ENCODE measurements at regions not wholly inside any gene's neighbourhood (a gene's known extent, or its start where the extent isn't known, plus 50 kb on each side); places are given as distances from the start of the nearest gene placed in this dataset.

GRCh38 chr10:91013985-91014384 is 93.1 kb upstream of the ANKRD1 start:
- H3K4me1 Mint-ChIP-seq, result peaks cover 5% of the 10 kb centered on the region
- H3K9me3 Mint-ChIP-seq, result no peaks in the 10 kb centered on the region
- H3K27me3 Mint-ChIP-seq, result peaks cover 8% of the 10 kb centered on the region
- no peak for ATAC-seq
- no peak overlapping the region for H3K27ac Mint-ChIP-seq
- no peaks in the 10 kb centered on the region for H3K36me3 Mint-ChIP-seq (ENCODE audit: low read depth)
- no peak overlapping the region for H3K4me3 Mint-ChIP-seq
- no peak for DNase-seq

- H3K4me1 Mint-ChIP-seq, result peaks cover 1% of the 10 kb centered on the region
- ATAC-seq (no peak), DNase-seq (no peak)
- H3K36me3 Mint-ChIP-seq (ENCODE audit: low read depth), result no peaks in the 10 kb centered on the region
- H3K27ac Mint-ChIP-seq, result no peak overlapping the region
- no peak overlapping the region for H3K4me3 Mint-ChIP-seq
- no peaks in the 10 kb centered on the region for H3K9me3 Mint-ChIP-seq
- peaks cover 8% of the 10 kb centered on the region for H3K27me3 Mint-ChIP-seq
Measured at GRCh38 chr10:91017198-91017597, 96.3 kb upstream of the ANKRD1 start.

- no peak overlapping the region for H3K4me3 Mint-ChIP-seq
- no peaks in the 10 kb centered on the region for H3K36me3 Mint-ChIP-seq (ENCODE audit: low read depth)
- H3K27me3 Mint-ChIP-seq, result peaks cover 5% of the 10 kb centered on the region
- H3K4me1 Mint-ChIP-seq, result no peaks in the 10 kb centered on the region
- ATAC-seq (no peak), DNase-seq (no peak)
- H3K27ac Mint-ChIP-seq, result no peak overlapping the region
- H3K9me3 Mint-ChIP-seq, result no peaks in the 10 kb centered on the region
Measured at GRCh38 chr10:91021901-91022300, 101.0 kb upstream of the ANKRD1 start.

GRCh38 chr10:91022390-91022789 is 101.5 kb upstream of the ANKRD1 start:
- Mint-ChIP-seq H3K4me3 (no peak overlapping the region), H3K4me1 (no peaks in the 10 kb centered on the region), H3K27me3 (peaks cover 5% of the 10 kb centered on the region), H3K36me3 (ENCODE audit: low read depth) (no peaks in the 10 kb centered on the region), H3K9me3 (no peaks in the 10 kb centered on the region), H3K27ac (no peak overlapping the region)
- no peak for DNase-seq
- ATAC-seq, result no peak

GRCh38 chr10:91022924-91023699 is 102.2 kb upstream of the ANKRD1 start:
- Mint-ChIP-seq H3K36me3 (ENCODE audit: low read depth) (no peaks in the 10 kb centered on the region), H3K4me1 (no peaks in the 10 kb centered on the region), H3K27ac (no peak overlapping the region), H3K9me3 (no peaks in the 10 kb centered on the region), H3K4me3 (no peak overlapping the region), H3K27me3 (peaks cover 5% of the 10 kb centered on the region)
- ATAC-seq, result no peak
- DNase-seq, result no peak

- H3K9me3 Mint-ChIP-seq, result no peaks in the 10 kb centered on the region
- H3K27ac Mint-ChIP-seq, result no peak overlapping the region
- no peaks in the 10 kb centered on the region for H3K4me1 Mint-ChIP-seq
- DNase-seq (no peak), ATAC-seq (no peak)
- H3K27me3 Mint-ChIP-seq, result peaks cover 5% of the 10 kb centered on the region
- no peak overlapping the region for H3K4me3 Mint-ChIP-seq
- no peaks in the 10 kb centered on the region for H3K36me3 Mint-ChIP-seq (ENCODE audit: low read depth)
Measured at GRCh38 chr10:91023700-91024398, 103.0 kb upstream of the ANKRD1 start.

GRCh38 chr10:91024541-91024940 is 103.7 kb upstream of the ANKRD1 start:
- DNase-seq (no peak), ATAC-seq (no peak)
- no peak overlapping the region for H3K4me3 Mint-ChIP-seq
- H3K27ac Mint-ChIP-seq, result no peak overlapping the region
- peaks cover 5% of the 10 kb centered on the region for H3K27me3 Mint-ChIP-seq
- H3K4me1 Mint-ChIP-seq, result no peaks in the 10 kb centered on the region
- no peaks in the 10 kb centered on the region for H3K36me3 Mint-ChIP-seq (ENCODE audit: low read depth)
- H3K9me3 Mint-ChIP-seq, result no peaks in the 10 kb centered on the region

- no peak overlapping the region for H3K27ac Mint-ChIP-seq
- no peaks in the 10 kb centered on the region for H3K27me3 Mint-ChIP-seq
Measured at GRCh38 chr10:91032611-91033206, 111.8 kb upstream of the ANKRD1 start.

GRCh38 chr10:91033324-91033950 is 112.5 kb upstream of the ANKRD1 start:
- DNase-seq (no peak), ATAC-seq (no peak)
- Mint-ChIP-seq H3K4me1 (peaks cover 12% of the 10 kb centered on the region), H3K36me3 (ENCODE audit: low read depth) (no peaks in the 10 kb centered on the region), H3K9me3 (no peaks in the 10 kb centered on the region), H3K27ac (no peak overlapping the region), H3K27me3 (no peaks in the 10 kb centered on the region), H3K4me3 (no peak overlapping the region)

More at GRCh38 chr10:91032611-91033206, 111.8 kb upstream of the ANKRD1 start:
- H3K9me3 Mint-ChIP-seq, result no peaks in the 10 kb centered on the region
- H3K4me3 Mint-ChIP-seq, result no peak overlapping the region
- no peaks in the 10 kb centered on the region for H3K36me3 Mint-ChIP-seq (ENCODE audit: low read depth)
- no peak for DNase-seq
- peaks cover 12% of the 10 kb centered on the region for H3K4me1 Mint-ChIP-seq
- ATAC-seq, result no peak

- Mint-ChIP-seq H3K36me3 (ENCODE audit: low read depth) (no peaks in the 10 kb centered on the region), H3K4me1 (peaks cover 12% of the 10 kb centered on the region), H3K27me3 (no peaks in the 10 kb centered on the region), H3K9me3 (no peaks in the 10 kb centered on the region), H3K4me3 (no peak overlapping the region), H3K27ac (peak overlapping the region; percentile 24)
- DNase-seq (no peak), ATAC-seq (peak; percentile 63)
Measured at GRCh38 chr10:91034042-91034441, 113.2 kb upstream of the ANKRD1 start.

- Mint-ChIP-seq H3K27me3 (no peaks in the 10 kb centered on the region), H3K36me3 (ENCODE audit: low read depth) (no peaks in the 10 kb centered on the region), H3K9me3 (no peaks in the 10 kb centered on the region), H3K4me3 (no peak overlapping the region), H3K4me1 (peaks cover 12% of the 10 kb centered on the region), H3K27ac (peak overlapping the region; percentile 24)
- DNase-seq (no peak), ATAC-seq (no peak)
Measured at GRCh38 chr10:91034494-91035159, 113.7 kb upstream of the ANKRD1 start.

- no peaks in the 10 kb centered on the region for H3K9me3 Mint-ChIP-seq
Measured at GRCh38 chr10:91035650-91036292, 114.9 kb upstream of the ANKRD1 start.

GRCh38 chr10:91036807-91037411 is 116.0 kb upstream of the ANKRD1 start:
- Mint-ChIP-seq H3K36me3 (ENCODE audit: low read depth) (no peaks in the 10 kb centered on the region), H3K4me3 (no peak overlapping the region), H3K9me3 (no peaks in the 10 kb centered on the region), H3K27me3 (no peaks in the 10 kb centered on the region), H3K4me1 (peaks cover 12% of the 10 kb centered on the region), H3K27ac (no peak overlapping the region)
- no peak for DNase-seq
- ATAC-seq, result no peak

More at GRCh38 chr10:91035650-91036292, 114.9 kb upstream of the ANKRD1 start:
- H3K27ac Mint-ChIP-seq, result no peak overlapping the region
- DNase-seq, result no peak
- H3K27me3 Mint-ChIP-seq, result no peaks in the 10 kb centered on the region
- no peak overlapping the region for H3K4me3 Mint-ChIP-seq
- ATAC-seq, result no peak
- H3K36me3 Mint-ChIP-seq (ENCODE audit: low read depth), result no peaks in the 10 kb centered on the region
- peaks cover 12% of the 10 kb centered on the region for H3K4me1 Mint-ChIP-seq
